GM19438 (cell line): ENCODE measurements at regions not wholly inside any gene's neighbourhood (a gene's known extent, or its start where the extent isn't known, plus 50 kb on each side); places are given as distances from the start of the nearest gene placed in this dataset.

Source experiments
- ATAC-seq: cut with Tn5 transposase; IDR thresholded peaks from one replicate; pipeline ENCODE4 v1.9.1; 2021; ENCODE audit warnings: low read depth; ENCODE audit not compliant: unreplicated experiment

DNA sequence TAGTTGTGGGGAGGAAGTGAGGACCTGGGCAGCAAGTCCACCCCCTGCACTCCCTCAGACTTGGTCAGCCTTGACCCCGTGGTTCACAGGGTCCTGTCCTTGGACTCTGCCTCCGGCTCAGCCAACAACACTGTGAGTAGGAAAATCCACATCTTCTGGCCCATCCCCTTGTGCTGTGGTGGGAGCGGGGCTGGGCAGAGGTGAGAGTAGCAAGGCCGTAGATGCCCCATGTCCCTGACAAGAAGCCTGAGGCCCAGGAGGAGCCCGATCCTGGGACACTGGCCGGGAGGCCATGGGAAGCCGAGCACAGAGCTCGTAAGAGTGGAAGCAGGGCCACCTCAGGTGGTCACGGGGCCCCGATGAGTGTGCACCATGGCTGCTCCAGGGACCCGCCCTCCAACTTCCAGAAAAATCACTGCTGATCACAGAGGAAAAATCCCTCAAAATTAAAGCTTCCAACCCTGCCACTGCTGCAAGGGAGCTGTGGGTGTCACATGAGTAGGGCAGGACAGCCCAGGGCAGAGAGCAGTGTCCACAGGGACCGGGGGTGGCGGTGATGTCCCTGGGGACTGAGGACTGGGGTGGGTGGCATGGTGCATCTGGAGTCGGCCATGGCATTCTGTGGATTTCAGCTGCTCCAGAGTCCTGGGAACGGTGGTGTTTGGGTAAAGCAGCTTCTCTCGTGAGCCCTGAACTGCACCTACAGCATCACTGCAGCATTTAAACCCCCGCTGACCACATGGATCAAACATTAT lies 189.4 kb downstream of the DLL1 start:
- no peak for ATAC-seq

DNA sequence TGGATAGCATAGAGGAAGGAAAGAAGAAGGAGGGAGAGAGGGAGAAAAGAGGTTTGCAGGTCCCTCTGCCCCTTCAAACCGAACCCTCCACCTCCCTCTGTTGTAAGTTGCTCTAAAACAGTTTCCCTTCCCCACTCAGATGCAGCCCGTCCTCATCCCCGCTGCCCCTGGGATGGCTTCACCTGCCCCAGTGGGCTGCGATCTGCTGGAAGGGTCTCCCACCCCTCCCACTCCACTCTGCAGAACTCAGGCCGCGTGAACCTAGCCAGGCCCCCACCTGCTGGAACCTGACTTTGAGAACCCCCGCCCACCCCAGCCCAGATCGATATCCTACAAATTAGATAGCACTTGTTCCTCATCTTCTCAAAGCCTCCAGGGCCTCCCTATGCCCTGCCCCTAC lies 190.8 kb downstream of the DLL1 start:
- ATAC-seq: no peak

- ATAC-seq: no peak
Measured at GRCh38 chr6:170099387-170099786, 191.5 kb downstream of the DLL1 start.

GRCh38 chr6:170098428-170099170 lies 192.3 kb downstream of the DLL1 start:
- ATAC-seq: no peak

DNA sequence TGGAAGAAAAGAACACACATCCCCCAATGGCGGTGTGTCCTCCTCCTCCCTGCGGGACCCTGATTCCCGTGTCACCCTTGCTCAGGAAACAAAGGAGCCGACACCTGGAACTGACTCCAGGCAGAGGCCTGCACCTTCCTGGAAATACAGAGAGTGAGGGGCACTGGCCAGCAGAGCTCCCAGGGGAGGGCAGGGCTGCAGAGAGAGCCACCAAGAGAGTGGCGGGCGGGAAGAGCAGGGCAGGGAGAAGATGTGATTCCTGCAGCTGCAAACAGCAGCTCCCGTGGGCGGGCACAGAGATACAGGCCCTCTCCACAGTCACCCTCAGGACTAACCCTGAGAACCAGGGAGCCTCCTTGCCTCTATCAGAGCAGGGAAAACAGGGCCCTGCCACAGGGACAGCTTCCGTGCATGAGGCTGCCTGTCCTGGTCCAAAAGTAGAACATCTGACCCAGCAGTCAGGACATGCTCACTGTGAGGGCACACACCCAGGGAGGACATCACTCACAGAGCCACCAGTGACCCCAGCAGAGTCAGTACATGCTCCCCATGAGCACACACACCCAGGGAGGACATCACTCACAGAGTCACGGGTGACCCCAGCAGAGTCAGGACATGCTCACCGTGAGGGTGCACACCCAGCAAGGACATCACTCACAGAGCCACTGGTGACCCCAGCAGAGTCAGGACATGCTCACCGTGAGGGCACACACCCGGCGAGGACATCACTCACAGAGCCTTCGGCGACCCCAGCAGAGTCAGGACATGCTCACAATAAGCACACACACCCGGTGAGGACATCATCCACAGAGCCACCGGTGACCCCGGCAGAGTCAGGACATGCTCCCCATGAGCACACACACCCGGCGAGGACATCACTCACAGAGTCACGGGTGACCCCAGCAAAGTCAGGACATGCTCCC lies 193.1 kb downstream of the DLL1 start:
- ATAC-seq: no peak

GRCh38 chr6:170096803-170097504 lies 193.9 kb downstream of the DLL1 start:
- ATAC-seq: no peak

DNA sequence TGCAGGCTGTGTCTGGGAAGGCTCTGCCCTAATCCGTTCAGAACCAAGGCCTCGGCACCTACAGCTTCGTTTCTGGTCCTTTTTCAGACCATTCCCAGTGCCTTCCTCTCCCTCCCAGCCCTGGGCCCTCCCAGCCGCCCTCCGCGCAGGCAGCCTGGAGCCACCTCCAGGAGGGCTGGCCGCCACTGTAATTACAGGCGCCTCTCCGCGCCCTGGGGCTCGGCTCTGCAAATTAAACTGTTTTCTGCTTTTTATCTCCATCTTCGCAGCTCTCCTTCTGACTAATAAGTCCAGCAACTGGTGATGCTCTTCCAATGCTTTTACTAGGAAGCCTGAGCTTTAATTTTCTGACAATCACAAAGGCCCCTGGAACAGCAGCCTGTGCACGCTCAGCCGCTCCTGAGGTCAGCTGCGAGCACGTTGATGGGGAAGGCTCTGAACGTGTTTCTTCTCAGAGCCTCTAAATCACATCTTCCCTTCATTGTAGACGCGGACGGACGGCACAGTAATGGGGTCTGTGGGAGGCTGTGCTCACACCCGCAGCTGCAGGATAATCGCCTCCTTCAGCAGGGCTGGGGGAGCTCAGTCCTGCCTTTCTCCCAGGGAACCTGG lies 194.6 kb downstream of the DLL1 start:
- ATAC-seq: no peak

- ATAC-seq: no peak
Measured at GRCh38 chr6:170095273-170095981, 195.5 kb downstream of the DLL1 start.

DNA sequence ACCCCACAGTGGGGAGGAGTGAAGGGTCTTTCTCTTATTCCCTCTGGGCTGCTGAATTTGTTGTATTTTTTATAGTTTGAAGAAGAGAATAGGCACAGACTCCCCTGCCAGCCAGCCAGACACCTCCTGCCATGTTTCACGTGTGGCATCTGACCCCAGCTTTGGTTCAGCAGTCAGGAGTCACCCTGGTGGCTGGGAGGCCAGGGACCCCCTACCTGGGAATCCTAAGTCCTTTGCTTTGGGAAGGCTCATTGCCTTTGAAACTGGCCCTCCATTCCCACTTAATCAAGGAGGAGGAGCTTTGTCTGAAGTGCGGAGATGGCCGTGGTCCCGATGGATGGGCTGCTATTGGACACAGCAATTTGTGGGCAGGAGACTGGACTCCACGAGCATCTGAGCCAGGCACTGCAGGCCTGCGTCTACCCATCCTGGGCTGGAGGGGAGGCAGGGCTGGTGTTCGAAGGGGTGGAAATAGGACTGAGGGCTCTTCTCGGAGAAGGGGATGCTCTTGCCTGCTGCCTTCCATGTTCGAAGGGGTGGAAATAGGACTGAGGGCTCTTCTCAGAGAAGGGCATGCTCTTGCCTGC lies 196.1 kb downstream of the DLL1 start:
- ATAC-seq: no peak

- no peak for ATAC-seq
Measured at GRCh38 chr6:170093658-170094596, 197.0 kb downstream of the DLL1 start.

- ATAC-seq: no peak
Measured at GRCh38 chr6:170093276-170093657, 197.6 kb downstream of the DLL1 start.

GRCh38 chr6:170092826-170093225 lies 198.1 kb downstream of the DLL1 start:
- no peak for ATAC-seq

- no peak for ATAC-seq
Measured at GRCh38 chr6:170091639-170092579, 199.0 kb downstream of the DLL1 start.

DNA sequence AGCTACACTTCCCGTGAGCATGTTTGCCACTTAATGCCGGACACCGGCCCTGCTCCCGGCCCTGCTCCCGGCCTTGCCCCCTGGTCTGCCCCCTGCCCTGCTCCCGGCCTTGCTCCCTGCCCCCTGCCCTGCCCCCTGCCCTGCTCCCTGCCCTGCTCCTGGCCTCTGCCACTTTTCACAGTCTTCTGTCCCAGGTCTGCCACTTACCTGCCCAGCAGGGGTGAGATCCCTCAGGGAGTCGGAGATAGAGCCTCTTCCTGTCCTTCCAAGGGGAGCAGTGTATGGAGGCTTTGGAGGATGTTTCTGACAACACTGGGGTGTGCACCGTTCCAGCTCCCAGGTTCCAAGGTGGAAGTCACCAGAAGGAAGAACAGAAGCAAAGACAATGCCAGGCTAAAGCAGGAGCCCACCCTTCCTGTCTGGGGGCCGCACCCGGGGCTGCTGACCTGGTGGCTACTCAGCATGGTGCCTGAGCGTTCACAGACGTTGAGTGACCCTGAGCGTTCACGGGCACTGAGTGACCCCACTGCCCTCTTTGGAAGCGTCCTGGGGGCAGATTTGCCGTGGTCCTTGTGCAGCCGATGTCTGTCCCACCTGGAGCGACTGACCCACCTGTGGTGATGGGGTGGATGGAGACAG lies 199.8 kb downstream of the DLL1 start:
- no peak for ATAC-seq

DNA sequence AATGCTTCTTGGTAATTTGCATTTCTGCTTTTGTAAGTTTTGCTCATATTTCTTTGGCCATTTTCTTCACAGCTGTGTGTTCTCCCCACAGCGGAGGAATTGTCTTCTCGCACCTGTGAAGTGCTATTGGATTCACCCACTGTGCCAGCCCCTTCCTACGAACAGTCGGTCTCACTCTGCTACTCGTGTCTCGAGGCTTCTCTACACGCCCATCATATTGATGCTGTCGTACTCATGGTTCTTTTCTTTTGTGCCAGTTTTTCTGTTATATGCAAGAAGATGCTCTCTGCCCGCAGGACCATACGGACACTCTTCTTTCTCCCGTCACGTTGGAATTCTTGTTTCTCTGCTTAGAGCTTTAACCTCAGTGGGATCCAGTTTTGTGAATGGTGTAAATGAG lies 200.3 kb downstream of the DLL1 start:
- no peak for ATAC-seq

- ATAC-seq: peak; percentile 14
Measured at GRCh38 chr6:170089963-170090362, 200.9 kb downstream of the DLL1 start.
